C4-2B (cell line): ENCODE measurements at regions not wholly inside any gene's neighbourhood (a gene's known extent, or its start where the extent isn't known, plus 50 kb on each side); places are given as distances from the start of the nearest gene placed in this dataset.

Experiments
- H3K27ac ChIP-seq: fragments of 450-650 bp; 2 replicates; pipeline ENCODE4 v1.5.1; 2017
- ZFX ChIP-seq: fragments of 450-650 bp; IDR thresholded peaks from 2 replicates; pipeline ENCODE4 v1.6.1; 2017
- TF ChIP-seq, protein P1 (sequence below): fragments of 450-650 bp; conservative IDR thresholded peaks from 2 replicates; pipeline ENCODE4 v1.5.1; 2017; ENCODE audit warnings: mild to moderate bottlenecking

GRCh38 chr20:21995461-21995860 lies 290.0 kb downstream of the PAX1 start:
- TF ChIP-seq, protein P1, sequence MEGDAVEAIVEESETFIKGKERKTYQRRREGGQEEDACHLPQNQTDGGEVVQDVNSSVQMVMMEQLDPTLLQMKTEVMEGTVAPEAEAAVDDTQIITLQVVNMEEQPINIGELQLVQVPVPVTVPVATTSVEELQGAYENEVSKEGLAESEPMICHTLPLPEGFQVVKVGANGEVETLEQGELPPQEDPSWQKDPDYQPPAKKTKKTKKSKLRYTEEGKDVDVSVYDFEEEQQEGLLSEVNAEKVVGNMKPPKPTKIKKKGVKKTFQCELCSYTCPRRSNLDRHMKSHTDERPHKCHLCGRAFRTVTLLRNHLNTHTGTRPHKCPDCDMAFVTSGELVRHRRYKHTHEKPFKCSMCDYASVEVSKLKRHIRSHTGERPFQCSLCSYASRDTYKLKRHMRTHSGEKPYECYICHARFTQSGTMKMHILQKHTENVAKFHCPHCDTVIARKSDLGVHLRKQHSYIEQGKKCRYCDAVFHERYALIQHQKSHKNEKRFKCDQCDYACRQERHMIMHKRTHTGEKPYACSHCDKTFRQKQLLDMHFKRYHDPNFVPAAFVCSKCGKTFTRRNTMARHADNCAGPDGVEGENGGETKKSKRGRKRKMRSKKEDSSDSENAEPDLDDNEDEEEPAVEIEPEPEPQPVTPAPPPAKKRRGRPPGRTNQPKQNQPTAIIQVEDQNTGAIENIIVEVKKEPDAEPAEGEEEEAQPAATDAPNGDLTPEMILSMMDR: no peak
- TF ChIP-seq ZFX: no peak
- H3K27ac ChIP-seq: peak overlapping the region; percentile 75

DNA sequence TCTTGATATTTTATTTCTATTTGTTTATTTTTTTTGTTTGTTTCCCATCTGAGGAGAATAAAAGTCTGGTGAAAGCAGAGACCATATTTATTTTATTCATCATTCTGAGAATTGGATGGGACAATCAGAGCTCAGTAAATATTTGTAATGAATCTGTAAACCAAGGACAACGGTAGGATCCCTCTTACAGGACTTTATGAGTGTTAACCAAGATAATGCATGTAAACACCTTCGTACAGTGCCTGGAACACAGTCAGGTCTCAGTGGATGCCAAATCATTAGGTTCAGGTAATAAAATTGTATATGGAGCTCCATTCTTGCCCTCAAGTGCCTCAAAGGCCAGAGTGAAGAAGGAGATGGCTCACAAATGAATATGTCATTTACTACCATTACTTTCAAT lies 288.7 kb downstream of the PAX1 start:
- TF ChIP-seq ZFX: no peak
- TF ChIP-seq, protein P1: no peak
- H3K27ac ChIP-seq: peak overlapping the region; percentile 100

DNA sequence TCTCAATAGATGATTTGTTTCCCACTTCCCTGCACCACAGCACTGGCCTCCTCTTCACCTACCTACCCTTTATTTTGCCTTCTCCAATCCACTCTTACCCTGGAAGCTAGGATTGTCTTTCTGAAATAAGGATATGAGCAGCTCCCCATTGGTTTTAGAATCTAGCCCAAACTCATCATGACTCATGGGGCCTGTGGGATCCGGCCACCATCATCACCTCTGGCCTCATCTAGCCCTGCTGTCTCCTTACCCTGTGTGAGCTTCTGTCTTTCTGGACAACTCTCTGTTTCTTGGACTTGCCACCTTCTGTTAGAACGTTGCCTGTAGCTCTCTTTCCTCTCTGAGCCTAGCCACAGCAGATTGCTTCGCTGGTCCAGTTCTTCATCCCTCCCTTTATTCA lies 277.1 kb downstream of the PAX1 start:
- no peak overlapping the region for H3K27ac ChIP-seq
- TF ChIP-seq, protein P1: no peak
- TF ChIP-seq ZFX: no peak

- no peak for TF ChIP-seq ZFX
- TF ChIP-seq, protein P1: no peak
- H3K27ac ChIP-seq: no peak overlapping the region
Measured at GRCh38 chr20:21981597-21982344, 276.3 kb downstream of the PAX1 start.

DNA sequence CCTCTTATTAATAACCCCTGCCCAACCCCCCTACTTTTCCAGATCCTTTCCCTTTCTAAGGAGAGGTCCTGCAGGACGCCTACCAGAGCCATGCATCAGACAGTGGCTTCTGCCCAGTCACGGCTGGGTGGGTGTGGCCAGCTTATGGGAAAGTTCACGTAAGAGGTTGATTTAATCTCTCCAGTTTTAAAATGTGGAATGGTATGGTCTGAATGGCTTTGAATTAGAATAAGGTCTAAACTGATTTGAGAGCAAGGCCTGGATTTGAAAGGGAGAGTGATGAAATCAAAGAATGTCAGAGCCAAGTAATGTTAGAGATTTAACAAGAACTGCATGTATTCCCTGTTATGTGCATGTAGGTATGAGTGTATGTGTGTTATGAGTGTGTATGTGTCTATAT lies 275.7 kb downstream of the PAX1 start:
- TF ChIP-seq, protein P1: no peak
- TF ChIP-seq ZFX: no peak

DNA sequence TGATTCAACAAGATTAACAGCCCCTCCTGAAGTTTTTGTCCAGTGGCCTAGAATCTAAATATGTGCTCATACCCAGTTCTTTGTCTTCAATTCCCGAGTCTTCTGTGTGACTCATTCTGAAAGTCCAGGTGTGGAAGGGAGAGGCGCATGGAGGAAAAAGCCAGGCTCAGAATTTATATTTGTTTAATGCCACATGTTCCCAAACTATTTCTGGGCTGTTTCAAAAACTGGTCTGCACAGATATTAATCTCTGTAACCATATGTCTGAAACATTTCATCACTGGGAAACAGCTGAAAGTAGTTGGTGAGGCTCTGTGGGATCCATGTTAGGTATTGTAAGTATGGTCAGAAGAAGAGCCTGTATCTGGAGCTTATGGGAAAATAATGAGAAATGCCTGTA lies 266.0 kb downstream of the PAX1 start:
- H3K27ac ChIP-seq: no peak overlapping the region
- TF ChIP-seq, protein P1: no peak
- no peak for TF ChIP-seq ZFX

More for the DNA sequence above, 275.7 kb downstream of the PAX1 start:
- H3K27ac ChIP-seq: no peak overlapping the region

DNA sequence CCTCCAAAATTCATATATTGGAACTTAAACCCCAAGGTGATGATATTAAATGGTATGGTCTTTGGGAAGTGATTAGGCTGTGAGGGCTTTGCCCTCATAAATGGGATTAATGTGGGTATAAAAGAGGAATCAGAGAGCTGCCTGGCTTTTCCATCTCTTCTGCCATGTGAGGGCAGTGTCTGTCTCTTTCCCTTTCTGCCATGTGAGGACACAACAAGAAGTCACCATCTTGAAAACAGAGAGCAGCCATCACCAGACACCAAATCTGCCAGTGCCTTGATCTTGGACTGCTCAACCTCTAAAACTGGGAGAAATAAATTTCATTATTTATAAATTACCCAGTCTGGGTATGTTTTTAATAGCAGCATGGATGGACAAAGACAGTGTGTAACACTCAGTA lies 263.0 kb downstream of the PAX1 start:
- no peak for TF ChIP-seq ZFX
- TF ChIP-seq, protein P1: peak; percentile 22

More for the DNA sequence above, 263.0 kb downstream of the PAX1 start:
- H3K27ac ChIP-seq: no peak overlapping the region
